ENCODE measurements at regions not wholly inside any gene's neighbourhood (a gene's known extent, or its start where the extent isn't known, plus 50 kb on each side); places are given as distances from the start of the nearest gene placed in this dataset.

GRCh38 chr2:12222554-12222953, 476.1 kb downstream of the LPIN1 start:
- H3K4me1 ChIP-seq: no peaks in the 10 kb centered on the region
- H3K27me3 ChIP-seq: no peaks in the 10 kb centered on the region
- H3K4me3 ChIP-seq: no peak overlapping the region
- H3K36me3 ChIP-seq: no peaks in the 10 kb centered on the region
- TF ChIP-seq POLR2A (IDR thresholded peaks at IDR 0.05): no peak
- TF ChIP-seq, protein P1, sequence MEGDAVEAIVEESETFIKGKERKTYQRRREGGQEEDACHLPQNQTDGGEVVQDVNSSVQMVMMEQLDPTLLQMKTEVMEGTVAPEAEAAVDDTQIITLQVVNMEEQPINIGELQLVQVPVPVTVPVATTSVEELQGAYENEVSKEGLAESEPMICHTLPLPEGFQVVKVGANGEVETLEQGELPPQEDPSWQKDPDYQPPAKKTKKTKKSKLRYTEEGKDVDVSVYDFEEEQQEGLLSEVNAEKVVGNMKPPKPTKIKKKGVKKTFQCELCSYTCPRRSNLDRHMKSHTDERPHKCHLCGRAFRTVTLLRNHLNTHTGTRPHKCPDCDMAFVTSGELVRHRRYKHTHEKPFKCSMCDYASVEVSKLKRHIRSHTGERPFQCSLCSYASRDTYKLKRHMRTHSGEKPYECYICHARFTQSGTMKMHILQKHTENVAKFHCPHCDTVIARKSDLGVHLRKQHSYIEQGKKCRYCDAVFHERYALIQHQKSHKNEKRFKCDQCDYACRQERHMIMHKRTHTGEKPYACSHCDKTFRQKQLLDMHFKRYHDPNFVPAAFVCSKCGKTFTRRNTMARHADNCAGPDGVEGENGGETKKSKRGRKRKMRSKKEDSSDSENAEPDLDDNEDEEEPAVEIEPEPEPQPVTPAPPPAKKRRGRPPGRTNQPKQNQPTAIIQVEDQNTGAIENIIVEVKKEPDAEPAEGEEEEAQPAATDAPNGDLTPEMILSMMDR (IDR thresholded peaks at IDR 0.05): no peak
- TF ChIP-seq POLR2AphosphoS5 (IDR thresholded peaks at IDR 0.05): no peak
- no peak for TF ChIP-seq EP300 (IDR thresholded peaks at IDR 0.05)
- no peak overlapping the region for H3K27ac ChIP-seq
- 65% methylated on average over 1 of the region's 1 CpG for WGBS
- no peak for DNase-seq (ENCODE audit: low spot score in 2 of 2)
- no peaks in the 10 kb centered on the region for H3K9me3 ChIP-seq

DNA sequence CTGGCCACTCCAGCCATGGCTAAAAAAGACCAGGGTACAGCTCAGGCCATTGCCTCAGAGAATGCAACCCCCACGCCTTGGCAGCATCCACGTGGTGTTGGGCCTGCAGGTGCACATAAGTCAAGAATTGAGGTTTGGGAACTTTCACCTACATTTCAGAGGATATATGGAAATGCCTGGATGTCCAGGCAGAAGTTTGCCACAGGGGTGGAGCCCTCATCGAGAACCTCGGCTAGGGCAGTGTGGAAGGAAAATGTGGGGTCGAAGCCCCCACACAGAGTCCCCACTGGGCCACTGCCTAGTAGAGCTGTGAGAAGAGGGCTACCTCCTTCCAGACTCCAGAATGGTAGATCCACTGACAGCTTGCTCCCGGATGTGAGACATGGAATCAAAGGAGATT, 477.3 kb downstream of the LPIN1 start:
- H3K36me3 ChIP-seq: no peaks in the 10 kb centered on the region
- DNase-seq (ENCODE audit: low spot score in 2 of 2): no peak
- no peaks in the 10 kb centered on the region for H3K4me1 ChIP-seq
- no peak overlapping the region for H3K27ac ChIP-seq
- no peaks in the 10 kb centered on the region for H3K27me3 ChIP-seq
- TF ChIP-seq EP300 (IDR thresholded peaks at IDR 0.05): no peak
- TF ChIP-seq POLR2A (IDR thresholded peaks at IDR 0.05): no peak
- TF ChIP-seq POLR2AphosphoS5 (IDR thresholded peaks at IDR 0.05): no peak
- TF ChIP-seq, protein P1 (IDR thresholded peaks at IDR 0.05): no peak
- H3K9me3 ChIP-seq: no peaks in the 10 kb centered on the region
- WGBS: 90% methylated on average over 6 of the region's 6 CpGs
- no peak overlapping the region for H3K4me3 ChIP-seq

GRCh38 chr2:12226653-12227052, 480.2 kb downstream of the LPIN1 start:
- Histone ChIP-seq H3K36me3 (no peaks in the 10 kb centered on the region), H3K27ac (no peak overlapping the region), H3K4me3 (no peak overlapping the region), H3K9me3 (no peaks in the 10 kb centered on the region), H3K4me1 (no peaks in the 10 kb centered on the region), H3K27me3 (no peaks in the 10 kb centered on the region)
- TF ChIP-seq POLR2AphosphoS5 (IDR thresholded peaks at IDR 0.05) (no peak), EP300 (IDR thresholded peaks at IDR 0.05) (no peak), POLR2A (IDR thresholded peaks at IDR 0.05) (no peak)
- TF ChIP-seq, protein P1 (IDR thresholded peaks at IDR 0.05): no peak
- no peak for DNase-seq (ENCODE audit: low spot score in 2 of 2)

DNA sequence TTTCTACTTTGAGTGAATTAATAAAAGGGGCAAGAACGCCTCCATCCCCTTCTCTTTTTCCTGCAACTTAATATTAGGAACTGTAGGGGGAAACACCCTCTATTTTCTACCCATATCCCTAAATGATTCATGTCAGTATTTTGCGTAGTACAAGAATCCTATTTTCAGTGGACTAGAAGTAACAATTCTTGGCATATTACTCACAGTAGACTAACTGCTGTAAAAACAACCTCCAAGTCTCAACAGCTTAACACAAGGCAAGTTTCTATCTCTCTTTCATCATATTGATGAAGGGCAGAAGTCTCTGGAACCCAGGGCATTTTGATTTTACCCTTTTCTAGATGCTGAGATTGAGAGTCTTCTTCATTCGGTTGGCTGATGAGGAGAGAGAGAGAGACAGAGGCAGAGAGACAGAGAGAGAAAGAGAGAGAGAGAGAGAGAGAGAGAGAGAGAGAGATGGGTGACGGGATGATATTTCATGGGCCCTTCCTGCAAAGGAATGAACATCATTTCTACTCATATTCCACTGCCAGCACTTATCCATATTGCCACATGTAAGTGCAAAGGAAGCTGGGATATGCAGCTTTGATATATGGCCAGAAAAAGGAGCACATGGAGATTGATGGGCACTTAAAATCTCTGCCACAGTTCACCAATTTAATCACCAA, 481.6 kb downstream of the LPIN1 start:
- H3K27ac ChIP-seq: no peak overlapping the region
- WGBS: 78% methylated on average over 4 of the region's 4 CpGs
- no peak for DNase-seq (ENCODE audit: low spot score in 2 of 2)

GRCh38 chr2:12231288-12231687, 484.9 kb downstream of the LPIN1 start:
- H3K4me1 ChIP-seq: peaks cover 1% of the 10 kb centered on the region
- H3K4me3 ChIP-seq: no peak overlapping the region
- WGBS: 62% methylated on average over 2 of the region's 2 CpGs
- TF ChIP-seq EP300 (IDR thresholded peaks at IDR 0.05): no peak
- TF ChIP-seq, protein P1 (IDR thresholded peaks at IDR 0.05): no peak
- TF ChIP-seq POLR2A (IDR thresholded peaks at IDR 0.05): no peak
- TF ChIP-seq POLR2AphosphoS5 (IDR thresholded peaks at IDR 0.05): no peak
- no peaks in the 10 kb centered on the region for H3K36me3 ChIP-seq
- DNase-seq (ENCODE audit: low spot score in 2 of 2): no peak
- no peak overlapping the region for H3K27ac ChIP-seq
- H3K27me3 ChIP-seq: no peaks in the 10 kb centered on the region
- H3K9me3 ChIP-seq: no peaks in the 10 kb centered on the region

More for the DNA sequence above, 481.6 kb downstream of the LPIN1 start:
- no peaks in the 10 kb centered on the region for H3K36me3 ChIP-seq
- no peak overlapping the region for H3K4me3 ChIP-seq
- H3K27me3 ChIP-seq: no peaks in the 10 kb centered on the region
- no peaks in the 10 kb centered on the region for H3K9me3 ChIP-seq
- H3K4me1 ChIP-seq: no peaks in the 10 kb centered on the region
- TF ChIP-seq POLR2A (IDR thresholded peaks at IDR 0.05): no peak
- no peak for TF ChIP-seq POLR2AphosphoS5 (IDR thresholded peaks at IDR 0.05)
- TF ChIP-seq EP300 (IDR thresholded peaks at IDR 0.05): no peak
- TF ChIP-seq, protein P1 (IDR thresholded peaks at IDR 0.05): no peak

All from suprapubic skin (tissue), 4 donors.